Naive thymus-derived CD4-positive, alpha-beta T cell (primary cell): ENCODE measurements at regions not wholly inside any gene's neighbourhood (a gene's known extent, or its start where the extent isn't known, plus 50 kb on each side); places are given as distances from the start of the nearest gene placed in this dataset.

Source experiments
- ATAC-seq: fragments of 150-1000 bp; cut with Tn5 transposase; 2 replicates; pipeline ENCODE4 v1.10.0; 2021; ENCODE audit warnings: mild to moderate bottlenecking, moderate library complexity
- CTCF ChIA-PET: fragments of 350-600 bp; sonication (Branson Sonifier 250); formaldehyde crosslinking; loops from one replicate; lab custom pipeline; 2021; ENCODE audit warnings: antibody characterized with exemption; lab: Charles Lee
- POLR2A ChIA-PET: fragments of 350-600 bp; sonication (Branson Sonifier 250); formaldehyde crosslinking; loops from one replicate; lab custom pipeline; 2021; ENCODE audit warnings: antibody characterized with exemption, inconsistent platforms; lab: Charles Lee
- DNase-seq, 9 donors: peaks; one replicate each; pipeline versions ENCODE4 v3.0.0 to v3.0.0-alpha.2; 2020 to 2022; ENCODE audit warnings: mixed read lengths in 1 of 9
- H3K27ac ChIP-seq: one replicate; pipeline ENCODE4 v1.7.0; 2013; ENCODE audit warnings: mild to moderate bottlenecking, low read depth, low read length, moderate library complexity
- H3K27me3 ChIP-seq, 2 donors: one replicate each; pipeline ENCODE4 v1.7.0; 2013; ENCODE audit warnings: low read length in 2 of 2, mild to moderate bottlenecking in 2 of 2, moderate library complexity in 2 of 2; ENCODE audit not compliant: control insufficient read depth in 2 of 2, insufficient read depth in 2 of 2
- H3K36me3 ChIP-seq, 3 experiments: 1 replicate in 2 of 3; 2 replicates in 1 of 3; pipeline ENCODE4 v1.7.0; 2013; ENCODE audit warnings: low read length in 3 of 3, mild to moderate bottlenecking in 3 of 3, moderate library complexity in 1 of 3; ENCODE audit not compliant: insufficient read depth in 3 of 3, control insufficient read depth in 2 of 3
- H3K4me1 ChIP-seq, 2 donors: one replicate each; pipeline ENCODE4 v1.7.0; 2013; ENCODE audit warnings: low read length in 2 of 2, mild to moderate bottlenecking in 2 of 2, moderate library complexity in 1 of 2; ENCODE audit not compliant: control insufficient read depth in 2 of 2, insufficient read depth in 2 of 2
- H3K4me3 ChIP-seq: 2 replicates; pipeline ENCODE4 v1.7.0; 2013; ENCODE audit warnings: mild to moderate bottlenecking, low read length
- H3K9me3 ChIP-seq, 3 experiments: 1 replicate in 2 of 3; 2 replicates in 1 of 3; pipeline ENCODE4 v1.7.0; 2013; ENCODE audit warnings: low read length in 3 of 3; ENCODE audit not compliant: control insufficient read depth in 2 of 3
- H3K27ac Mint-ChIP-seq, 9 donors: one replicate each; pipeline ENCODE4 v1.8.0; 2020 to 2022; ENCODE audit warnings: mixed read lengths in 9 of 9, mild to moderate bottlenecking in 8 of 9, moderate library complexity in 5 of 9, inconsistent platforms in 2 of 9
- H3K27me3 Mint-ChIP-seq, 5 donors: one replicate each; pipeline ENCODE4 v1.8.0; 2021 to 2022; ENCODE audit warnings: mixed read lengths in 5 of 5, mild to moderate bottlenecking in 1 of 5
- H3K36me3 Mint-ChIP-seq, 5 donors: one replicate each; pipeline ENCODE4 v1.8.0; 2020 to 2022; ENCODE audit warnings: mixed read lengths in 5 of 5, mild to moderate bottlenecking in 3 of 5, inconsistent platforms in 1 of 5
- H3K4me1 Mint-ChIP-seq, 7 donors: one replicate each; pipeline ENCODE4 v1.8.0; 2020 to 2022; ENCODE audit warnings: mixed read lengths in 7 of 7, mild to moderate bottlenecking in 3 of 7, inconsistent platforms in 1 of 7
- H3K4me3 Mint-ChIP-seq, 10 donors: one replicate each; pipeline ENCODE4 v1.8.0; 2020 to 2022; ENCODE audit warnings: mild to moderate bottlenecking in 10 of 10, mixed read lengths in 10 of 10, moderate library complexity in 6 of 10, inconsistent platforms in 2 of 10
- H3K9me3 Mint-ChIP-seq, 11 donors: one replicate each; pipeline ENCODE4 v1.8.0; 2020 to 2022; ENCODE audit warnings: mixed read lengths in 11 of 11, mild to moderate bottlenecking in 4 of 11, inconsistent platforms in 1 of 11, moderate library complexity in 1 of 11
- intact Hi-C, 2 donors: fragments of 100-400 bp; cut with micrococcal nuclease; formaldehyde crosslinking; loops; one replicate each; pipeline ENCODE4 v1.15.1; 2023

DNA sequence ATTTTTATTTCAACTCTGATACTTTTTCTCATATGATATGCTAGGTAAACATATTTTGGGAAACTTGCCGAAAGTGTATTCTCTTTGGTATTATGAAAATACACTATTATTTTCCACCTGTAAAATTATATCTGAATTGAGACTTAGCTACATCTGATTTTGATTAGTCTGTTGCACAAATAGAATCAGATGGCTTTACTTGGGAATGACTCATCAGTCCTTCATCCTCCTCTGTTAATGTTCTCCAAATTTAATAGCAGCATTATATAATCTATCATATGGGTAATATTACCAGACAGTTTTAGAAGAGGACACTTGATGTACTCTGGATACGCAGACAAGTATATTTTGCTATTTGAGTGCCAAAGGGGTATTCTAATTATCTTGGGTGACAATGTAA is 245.3 kb downstream of the CTH start:
- H3K9me3 Mint-ChIP-seq: peaks cover 0 to 8% (median 0%) of the 10 kb centered on the region in 11 donors
- no peaks in the 10 kb centered on the region for H3K36me3 ChIP-seq
- intact Hi-C loops: no loop called here
- ATAC-seq (no peak), DNase-seq (no peak)
- no peaks in the 10 kb centered on the region for H3K36me3 Mint-ChIP-seq
- ChIA-PET POLR2A (no interaction called here), CTCF (no interaction called here)
- H3K27ac Mint-ChIP-seq: no peak overlapping the region
- no peaks in the 10 kb centered on the region for H3K4me1 ChIP-seq
- no peaks in the 10 kb centered on the region for H3K4me1 Mint-ChIP-seq
- H3K27ac ChIP-seq: no peak overlapping the region
- no peaks in the 10 kb centered on the region for H3K9me3 ChIP-seq
- no peaks in the 10 kb centered on the region for H3K27me3 ChIP-seq
- no peak overlapping the region for H3K4me3 Mint-ChIP-seq
- H3K27me3 Mint-ChIP-seq: peaks cover 0 to 5% (median 0%) of the 10 kb centered on the region in 5 donors
- H3K4me3 ChIP-seq: no peak overlapping the region

DNA sequence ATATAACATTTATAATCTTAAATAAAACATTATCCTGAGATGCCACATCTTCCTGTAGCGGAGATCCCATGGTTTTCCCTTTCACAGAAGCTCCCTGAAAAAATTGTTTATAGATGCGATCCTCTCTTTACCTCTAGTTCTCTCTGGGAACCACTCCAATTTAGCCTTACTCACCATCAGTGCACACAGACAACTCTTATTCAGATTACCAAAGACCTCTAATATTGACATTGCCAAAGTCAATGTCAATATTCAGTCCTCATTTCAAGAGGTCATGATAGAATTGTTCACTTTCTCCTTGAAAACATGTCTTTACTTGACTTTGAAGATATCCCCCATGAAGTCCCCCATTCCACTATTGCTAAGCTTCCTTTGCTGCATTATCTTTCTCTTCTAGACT is 248.8 kb downstream of the CTH start:
- Mint-ChIP-seq H3K27ac (no peak overlapping the region), H3K9me3 (peaks cover 0 to 8% (median 0%) of the 10 kb centered on the region in 11 donors), H3K4me1 (no peaks in the 10 kb centered on the region), H3K4me3 (no peak overlapping the region), H3K36me3 (no peaks in the 10 kb centered on the region), H3K27me3 (no peaks in the 10 kb centered on the region)
- POLR2A ChIA-PET: no interaction called here
- ATAC-seq (no peak), DNase-seq (no peak)
- Histone ChIP-seq H3K36me3 (no peaks in the 10 kb centered on the region), H3K4me1 (no peaks in the 10 kb centered on the region), H3K4me3 (no peak overlapping the region), H3K27ac (no peak overlapping the region), H3K9me3 (no peaks in the 10 kb centered on the region), H3K27me3 (no peaks in the 10 kb centered on the region)
- intact Hi-C loops: no loop called here
- CTCF ChIA-PET: no interaction called here

DNA sequence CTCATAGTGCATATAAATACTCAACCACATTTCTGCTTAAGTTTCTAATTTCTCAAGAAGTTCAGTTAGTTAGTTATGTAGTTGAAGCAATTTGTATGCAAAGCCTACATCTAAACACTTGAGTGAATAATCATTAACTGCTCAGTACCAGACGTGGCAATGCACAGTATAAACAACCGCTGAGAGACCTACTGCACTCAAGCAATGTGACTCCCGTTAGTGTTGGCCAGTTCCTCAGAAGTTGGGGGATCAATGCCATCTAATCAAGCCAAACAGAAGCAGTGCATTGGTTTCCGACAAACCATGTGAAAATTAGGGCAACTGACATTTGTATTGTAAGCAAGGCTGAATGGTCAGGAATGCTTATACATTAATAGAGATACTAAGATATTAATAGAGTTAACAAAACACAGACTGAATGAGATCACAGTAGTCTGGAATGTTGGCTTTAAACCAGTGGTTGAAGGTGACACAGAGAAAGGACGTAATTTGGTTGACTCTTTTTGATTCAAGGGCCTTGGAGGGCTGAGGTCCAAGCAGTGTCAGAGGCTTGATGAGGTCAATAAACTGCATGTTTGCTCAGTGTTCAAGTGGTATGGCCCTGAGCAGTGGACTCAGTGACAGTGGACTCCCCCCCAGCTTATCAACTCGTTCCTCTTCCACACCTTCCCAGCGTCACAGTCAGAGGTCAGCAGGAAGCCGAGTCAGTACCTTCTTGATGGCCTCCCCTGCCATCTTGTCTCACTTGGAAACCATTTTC is 255.5 kb downstream of the CTH start:
- Mint-ChIP-seq H3K36me3 (no peaks in the 10 kb centered on the region), H3K9me3 (peaks cover 0 to 9% (median 2%) of the 10 kb centered on the region in 11 donors), H3K4me1 (no peaks in the 10 kb centered on the region), H3K4me3 (no peak overlapping the region), H3K27me3 (peaks cover 0 to 6% (median 0%) of the 10 kb centered on the region in 5 donors), H3K27ac (no peak overlapping the region)
- no peaks in the 10 kb centered on the region for H3K27me3 ChIP-seq
- H3K36me3 ChIP-seq: no peaks in the 10 kb centered on the region
- no peaks in the 10 kb centered on the region for H3K9me3 ChIP-seq
- ATAC-seq: no peak
- intact Hi-C loops: no loop called here
- CTCF ChIA-PET: no interaction called here
- DNase-seq: no peak
- no peak overlapping the region for H3K27ac ChIP-seq
- H3K4me3 ChIP-seq: no peak overlapping the region
- H3K4me1 ChIP-seq: no peaks in the 10 kb centered on the region
- POLR2A ChIA-PET: no interaction called here

DNA sequence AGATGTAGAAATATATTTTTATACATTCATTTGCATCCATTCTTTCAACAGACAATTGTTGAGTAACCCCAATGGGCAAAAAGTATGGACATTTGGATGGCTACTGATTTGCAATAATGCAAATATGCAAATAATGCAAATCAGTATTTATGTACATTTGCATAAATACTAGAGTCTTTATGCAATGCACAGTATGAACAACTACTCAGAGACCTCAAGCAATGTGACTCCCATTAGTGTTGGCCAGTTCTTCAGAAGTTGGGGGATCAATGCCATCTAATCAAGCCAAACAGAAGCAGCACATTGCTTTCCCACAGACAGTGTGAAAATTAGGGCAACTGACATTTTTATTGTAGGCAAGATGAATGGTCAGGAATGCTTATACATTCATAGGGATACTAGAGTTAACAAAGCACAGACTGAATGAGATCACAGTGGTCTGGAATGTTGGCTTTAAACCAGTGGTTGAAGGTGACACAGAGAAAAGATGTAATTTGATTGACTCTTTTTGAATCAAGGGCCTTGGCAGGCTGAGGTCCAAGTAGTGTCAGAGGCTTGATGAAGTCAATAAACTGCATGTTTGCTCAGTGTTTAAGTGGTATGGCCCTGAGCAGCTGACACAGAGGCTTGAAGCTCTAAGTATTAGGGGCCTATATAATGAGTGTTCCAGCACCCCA is 256.6 kb downstream of the CTH start:
- Histone ChIP-seq H3K4me1 (no peaks in the 10 kb centered on the region), H3K27ac (no peak overlapping the region), H3K36me3 (no peaks in the 10 kb centered on the region), H3K9me3 (no peaks in the 10 kb centered on the region), H3K4me3 (no peak overlapping the region), H3K27me3 (no peaks in the 10 kb centered on the region)
- ChIA-PET CTCF (no interaction called here), POLR2A (no interaction called here)
- Mint-ChIP-seq H3K27ac (no peak overlapping the region), H3K36me3 (no peaks in the 10 kb centered on the region), H3K27me3 (peaks cover 0 to 6% (median 0%) of the 10 kb centered on the region in 5 donors), H3K4me3 (no peak overlapping the region), H3K9me3 (peaks cover 0 to 9% (median 2%) of the 10 kb centered on the region in 11 donors), H3K4me1 (no peaks in the 10 kb centered on the region)
- intact Hi-C loops: no loop called here
- ATAC-seq (no peak), DNase-seq (no peak)

DNA sequence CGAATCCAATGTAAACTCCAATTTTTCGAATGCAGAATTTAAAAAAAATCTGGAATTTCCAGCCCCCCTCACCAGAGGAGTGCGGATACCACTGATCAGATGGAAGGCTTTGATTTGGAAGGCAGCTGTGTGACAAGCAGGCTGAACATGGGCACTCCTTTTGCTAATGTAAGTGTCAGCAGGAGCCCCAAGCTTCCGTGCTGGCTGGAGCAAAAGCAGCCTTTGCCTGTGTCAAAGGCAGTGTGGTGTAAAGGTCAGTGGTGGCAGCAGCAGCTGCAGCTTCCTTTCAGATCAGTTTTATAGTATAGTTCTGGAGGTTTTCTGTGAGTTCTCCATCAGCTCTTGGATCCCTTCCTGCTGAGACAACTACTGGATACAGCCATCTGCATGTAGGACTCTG is 259.9 kb downstream of the CTH start:
- intact Hi-C loops: no loop called here

DNA sequence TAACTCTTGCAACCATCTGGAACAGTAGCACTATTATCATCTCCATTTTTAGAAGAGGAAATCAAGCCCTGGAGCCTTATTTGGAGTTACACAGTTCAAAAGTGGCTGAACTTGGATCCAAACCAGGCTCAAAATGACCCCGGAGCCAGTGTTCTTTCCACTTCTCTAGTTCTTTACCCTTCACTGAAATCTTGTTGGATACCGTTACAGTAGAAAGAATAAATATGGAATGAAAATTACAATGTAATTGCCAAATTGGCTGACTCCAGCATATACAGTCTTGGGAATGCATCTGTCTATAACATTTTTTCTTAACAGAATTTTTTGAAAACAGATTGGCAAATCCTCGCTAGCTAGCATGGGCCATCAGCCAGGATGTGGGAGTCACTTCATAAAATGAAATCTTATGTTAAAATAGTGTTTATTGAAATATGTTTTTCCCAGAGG is 261.4 kb downstream of the CTH start:
- Mint-ChIP-seq H3K27ac (no peak overlapping the region), H3K4me3 (no peak overlapping the region)
- CTCF ChIA-PET: no interaction called here

More for the DNA sequence above, 259.9 kb downstream of the CTH start:
- Mint-ChIP-seq H3K4me3 (no peak overlapping the region), H3K27me3 (peaks cover 0 to 19% (median 3%) of the 10 kb centered on the region in 5 donors), H3K27ac (no peak overlapping the region), H3K36me3 (no peaks in the 10 kb centered on the region), H3K9me3 (peaks cover 0 to 9% (median 0%) of the 10 kb centered on the region in 11 donors), H3K4me1 (peaks cover 0 to 4% (median 0%) of the 10 kb centered on the region in 7 donors)
- Histone ChIP-seq H3K36me3 (no peaks in the 10 kb centered on the region), H3K27me3 (no peaks in the 10 kb centered on the region), H3K4me3 (no peak overlapping the region), H3K4me1 (no peaks in the 10 kb centered on the region), H3K9me3 (no peaks in the 10 kb centered on the region), H3K27ac (no peak overlapping the region)
- ChIA-PET CTCF (no interaction called here), POLR2A (no interaction called here)
- no peak for ATAC-seq
- DNase-seq: no peak

More for the DNA sequence above, 261.4 kb downstream of the CTH start:
- POLR2A ChIA-PET: no interaction called here
- Histone ChIP-seq H3K27me3 (no peaks in the 10 kb centered on the region), H3K4me1 (no peaks in the 10 kb centered on the region), H3K9me3 (no peaks in the 10 kb centered on the region), H3K36me3 (no peaks in the 10 kb centered on the region), H3K27ac (no peak overlapping the region), H3K4me3 (no peak overlapping the region)
- peaks cover 0 to 19% (median 3%) of the 10 kb centered on the region in 5 donors for H3K27me3 Mint-ChIP-seq
- intact Hi-C loops: no loop called here
- no peaks in the 10 kb centered on the region for H3K36me3 Mint-ChIP-seq
- no peak for DNase-seq
- peaks cover 0 to 4% (median 0%) of the 10 kb centered on the region in 7 donors for H3K4me1 Mint-ChIP-seq
- peaks cover 0 to 9% (median 0%) of the 10 kb centered on the region in 11 donors for H3K9me3 Mint-ChIP-seq
- ATAC-seq: no peak
